Fibroblast of peridontal ligament (primary cell): ENCODE measurements at regions not wholly inside any gene's neighbourhood (a gene's known extent, or its start where the extent isn't known, plus 50 kb on each side); places are given as distances from the start of the nearest gene placed in this dataset.
A peak's percentile ranks its signal among the peaks of the same experiment; 100 is the strongest.

ENCODE experiments used
- DNase-seq: peaks from one replicate; pipeline ENCODE4 v3.0.0-alpha.2; 2010; ENCODE audit errors: extremely low read depth

DNA sequence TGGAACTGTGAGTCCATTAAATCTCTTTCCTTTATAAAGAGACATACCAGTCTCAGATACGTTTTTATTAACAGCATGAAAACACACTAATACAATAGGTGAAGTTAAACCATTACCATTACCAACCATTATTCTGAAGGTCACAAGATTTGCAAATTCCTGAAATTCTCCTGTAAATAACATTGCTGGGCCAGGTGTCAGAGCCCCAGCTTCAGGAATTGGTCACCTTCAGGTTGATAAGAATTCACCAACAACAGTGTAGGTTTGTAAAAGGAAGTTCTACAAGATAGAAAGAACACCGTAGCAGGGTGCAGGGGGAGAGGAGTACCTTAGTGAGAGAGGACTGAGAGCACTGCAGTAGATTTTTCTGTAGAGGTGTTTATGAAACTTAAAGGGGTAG lies 644.3 kb downstream of the CDY2B start:
- DNase-seq = no peak

DNA sequence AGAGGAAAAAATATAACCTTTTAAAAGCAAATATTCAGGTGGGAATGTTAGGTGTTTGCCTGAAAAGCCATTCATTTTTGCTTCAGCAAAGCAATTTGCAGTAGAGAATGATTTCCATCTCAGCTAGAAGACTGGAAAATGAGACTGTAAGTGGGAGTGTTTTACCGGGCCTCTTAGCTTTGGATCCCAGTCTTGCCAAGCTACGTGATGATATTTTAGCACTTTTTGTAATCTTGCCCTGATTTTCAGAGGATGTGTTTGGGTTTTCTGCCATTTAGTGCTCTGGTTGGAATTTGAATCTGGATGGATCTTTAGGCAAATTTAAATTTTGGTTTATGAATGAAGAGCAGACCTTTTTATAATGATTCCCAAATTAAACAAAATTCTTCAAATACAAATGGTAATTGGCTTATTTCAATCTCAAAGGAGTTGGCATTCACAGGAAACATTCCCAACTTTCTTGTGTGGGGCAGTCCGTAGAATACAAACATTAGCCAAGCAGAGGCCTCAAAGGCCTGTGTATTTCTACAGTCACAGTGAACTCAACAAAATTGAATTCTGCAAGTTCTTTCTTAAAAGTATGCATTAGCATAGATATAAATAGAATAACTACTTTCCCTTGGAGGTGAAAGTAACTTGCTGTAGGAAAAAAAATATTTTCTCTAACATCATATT lies 646.4 kb downstream of the CDY2B start:
- no peak for DNase-seq

DNA sequence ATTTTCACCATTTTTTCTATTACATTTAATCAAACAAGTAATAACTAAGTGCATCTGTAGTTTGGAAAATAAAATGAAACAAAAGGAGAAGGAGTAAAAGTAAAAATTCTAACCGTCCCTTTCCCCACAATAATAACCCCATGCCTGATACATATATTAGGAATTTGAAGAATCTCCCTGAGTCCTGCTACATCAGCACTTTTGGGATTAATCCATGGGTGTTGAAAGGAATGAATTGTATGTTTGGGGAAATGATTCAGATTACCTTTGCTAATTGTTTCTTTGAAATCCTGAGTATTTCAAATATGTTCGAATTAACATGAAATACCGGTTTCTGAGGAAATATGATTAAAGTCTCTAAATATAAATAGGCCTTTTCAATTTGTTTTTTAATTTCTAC lies 648.0 kb downstream of the CDY2B start:
- no peak for DNase-seq

DNA sequence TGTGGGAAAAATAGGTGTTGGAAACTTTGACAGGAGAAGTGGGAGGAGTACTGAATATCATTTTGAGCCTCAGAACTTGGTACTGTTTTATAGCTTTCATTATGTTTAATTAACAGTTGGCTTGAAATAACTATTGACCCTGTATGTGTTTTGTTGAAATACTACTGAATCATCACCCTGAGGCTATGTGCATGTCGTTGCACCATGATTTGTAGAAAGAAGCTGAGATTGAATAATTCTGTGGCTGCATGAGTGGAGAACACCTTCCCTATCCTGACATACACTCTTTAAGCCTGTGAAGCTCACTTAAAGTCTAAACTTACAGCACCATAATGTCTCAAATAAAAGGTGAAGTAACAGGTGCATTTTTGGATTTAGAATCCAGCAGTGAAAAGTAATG lies 656.5 kb downstream of the CDY2B start:
- no peak for DNase-seq

DNA sequence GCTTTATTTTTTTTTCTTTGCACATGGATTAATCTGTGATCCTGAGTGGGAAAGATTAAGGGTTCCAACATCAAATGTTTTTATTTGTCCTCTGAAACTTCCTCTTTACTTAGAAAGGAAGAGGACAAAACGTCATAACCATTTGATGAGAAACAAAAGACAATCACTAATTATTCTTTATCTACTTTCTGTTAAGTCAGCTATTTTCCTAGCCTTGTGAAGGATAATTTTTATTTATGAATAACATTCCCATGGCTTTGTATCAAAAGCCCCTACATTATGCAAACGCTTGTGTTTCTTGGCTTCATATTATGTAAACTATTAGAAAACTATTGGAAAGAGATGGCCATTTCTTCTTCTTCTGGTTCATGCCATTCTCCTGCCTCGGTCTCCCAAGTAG lies 677.6 kb downstream of the CDY2B start:
- DNase-seq = no peak

DNA sequence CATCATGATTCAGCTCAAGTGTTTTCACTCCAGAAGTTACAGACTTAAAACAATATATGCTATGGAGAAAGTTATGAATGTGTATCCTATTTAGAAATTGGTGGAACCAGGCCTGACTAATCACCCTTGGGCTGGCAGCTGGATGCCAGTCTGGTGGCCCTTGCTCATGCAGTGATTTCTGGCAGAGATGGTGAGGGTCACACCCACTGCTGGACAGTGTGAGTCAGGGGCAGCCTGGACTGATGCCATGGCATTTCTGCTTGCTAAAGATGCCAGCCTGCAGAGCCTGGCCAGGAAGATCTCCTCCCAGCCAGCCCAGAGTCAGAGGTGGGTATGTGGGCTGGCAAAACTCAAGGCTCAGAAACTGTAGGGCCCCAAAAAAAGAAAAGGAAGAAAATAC lies 695.7 kb downstream of the CDY2B start:
- DNase-seq = no peak

DNA sequence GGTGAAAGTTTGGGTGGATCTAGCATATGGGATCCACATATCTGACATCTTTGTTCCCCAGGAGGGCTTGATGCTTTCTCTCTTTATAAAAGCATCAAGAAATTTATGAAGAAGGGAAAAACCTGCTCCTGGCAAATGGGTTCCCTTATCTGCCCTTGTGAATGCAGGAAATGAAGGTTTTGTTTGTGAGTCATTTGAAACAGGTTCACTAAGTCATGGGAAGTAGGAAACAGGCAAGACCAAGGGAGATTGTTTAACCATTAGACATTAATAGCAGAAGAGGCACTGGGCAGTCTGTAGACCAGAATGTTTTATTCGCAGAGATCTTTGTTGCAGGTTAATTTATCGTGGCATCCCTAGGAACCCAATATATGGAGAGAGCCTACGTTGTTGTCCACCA lies 713.1 kb downstream of the CDY2B start:
- DNase-seq = no peak

DNA sequence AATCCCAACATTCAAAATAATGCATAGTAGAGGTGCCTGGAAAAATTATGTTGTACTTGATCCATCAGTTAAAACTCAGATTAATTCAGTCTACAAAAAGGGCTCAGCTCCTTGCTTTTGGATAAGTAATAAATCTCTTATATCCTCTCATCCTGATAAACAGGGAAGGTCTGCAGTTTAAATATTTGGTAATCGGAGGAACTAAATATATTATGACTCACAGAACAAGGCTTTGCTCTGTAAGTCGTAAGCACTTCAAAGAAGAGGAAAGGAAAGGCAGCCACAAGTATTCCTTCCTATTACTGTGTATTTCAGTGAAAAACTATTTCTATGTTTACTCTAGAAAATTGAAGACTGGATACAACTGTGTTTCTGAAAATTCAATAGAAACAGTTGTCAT lies 757.9 kb downstream of the CDY2B start:
- DNase-seq = no peak

DNA sequence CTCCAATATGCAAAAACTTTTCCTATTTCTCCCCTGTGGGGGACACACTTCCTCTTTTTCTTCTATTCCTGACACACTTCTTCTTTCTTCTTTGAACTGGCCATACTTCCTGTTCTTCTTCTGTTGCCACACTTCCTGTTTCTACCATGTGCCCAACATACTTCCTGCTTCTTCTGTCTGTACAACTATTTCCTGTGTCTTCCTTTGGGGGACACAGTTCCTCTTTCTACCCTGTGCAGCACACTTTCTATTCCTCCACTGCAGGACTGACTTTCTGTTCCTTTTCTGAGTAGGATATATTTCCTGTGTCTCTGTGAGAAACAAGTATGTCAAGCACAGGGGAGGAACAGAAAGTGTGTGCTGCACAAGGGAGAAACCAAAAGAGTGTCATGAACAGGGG lies 794.7 kb downstream of the CDY2B start:
- DNase-seq = no peak

DNA sequence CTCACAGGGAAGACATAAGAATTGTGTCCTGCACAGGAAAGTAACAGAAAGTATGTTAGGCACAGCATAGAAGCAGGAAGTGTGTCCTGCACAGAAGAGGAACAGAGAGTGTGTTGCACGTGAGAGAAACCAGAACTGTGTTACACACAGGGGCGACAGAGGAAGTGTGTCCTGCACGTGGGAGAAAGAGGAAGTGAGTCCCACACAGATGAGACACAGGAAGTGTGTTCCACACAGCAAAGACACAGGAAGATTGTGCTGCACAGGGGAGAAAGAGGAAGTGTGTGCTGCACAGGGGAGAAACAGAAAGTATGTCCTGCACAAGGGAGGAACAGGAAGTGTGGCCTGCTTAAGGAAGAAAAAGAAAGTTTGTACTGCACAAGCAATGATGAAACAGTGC lies 800.1 kb downstream of the CDY2B start:
- no peak for DNase-seq

DNA sequence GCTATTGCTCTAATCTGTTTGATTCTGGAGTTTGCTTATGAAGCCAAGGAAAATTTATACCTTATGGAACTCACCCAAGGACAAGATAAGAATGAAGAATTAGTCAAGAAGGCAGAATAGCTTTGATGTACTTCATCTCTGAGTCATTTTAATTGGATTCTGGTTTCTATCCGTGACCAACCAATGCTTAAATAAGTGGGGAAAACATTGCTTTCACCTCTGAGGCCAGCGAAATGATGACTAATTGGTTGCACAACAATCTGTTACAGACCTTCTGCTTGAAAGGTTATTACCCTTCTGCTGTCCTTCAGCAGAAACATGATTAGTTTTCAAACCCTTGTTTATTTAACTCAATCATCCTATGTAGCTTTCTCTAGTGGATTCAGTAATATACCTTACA lies 812.7 kb downstream of the CDY2B start:
- DNase-seq = peak; percentile 0

DNA sequence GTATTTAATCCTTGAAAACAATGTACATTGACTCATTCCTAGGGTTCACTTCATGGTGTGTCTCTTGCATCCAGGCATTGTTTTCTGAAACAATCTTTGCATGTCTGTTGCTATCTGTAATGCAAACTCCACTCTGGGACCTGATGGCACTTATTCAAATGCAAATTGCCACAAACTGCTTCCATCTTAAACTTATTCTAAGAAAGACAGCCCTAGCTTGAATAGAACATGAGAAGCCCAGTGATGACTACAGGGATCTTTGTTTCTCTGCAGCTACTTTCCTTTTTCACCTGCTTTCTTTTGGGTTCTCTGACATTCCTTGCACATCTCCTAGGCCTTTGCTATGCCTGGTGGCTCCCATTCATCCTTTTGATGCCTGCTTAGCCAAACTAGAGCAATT lies 827.0 kb downstream of the CDY2B start:
- no peak for DNase-seq

DNA sequence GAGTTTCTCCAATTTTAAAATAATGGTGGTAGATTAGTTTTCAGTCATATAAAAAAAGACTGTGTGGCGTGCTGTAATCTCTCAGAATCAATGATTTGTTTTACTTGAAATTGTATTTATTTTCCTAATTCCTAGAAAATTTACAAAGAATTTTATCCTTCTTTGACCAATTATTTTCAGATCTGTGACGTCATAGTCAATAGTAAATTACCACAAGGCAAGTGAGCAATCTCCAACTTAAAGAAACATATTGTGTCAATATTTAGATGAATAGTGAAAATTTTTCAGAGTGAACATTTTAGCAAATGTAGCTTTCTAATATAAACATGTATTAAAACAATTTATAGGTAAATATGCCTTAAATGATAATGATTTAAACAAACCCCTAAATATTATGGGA lies 829.6 kb downstream of the CDY2B start:
- DNase-seq = no peak

DNA sequence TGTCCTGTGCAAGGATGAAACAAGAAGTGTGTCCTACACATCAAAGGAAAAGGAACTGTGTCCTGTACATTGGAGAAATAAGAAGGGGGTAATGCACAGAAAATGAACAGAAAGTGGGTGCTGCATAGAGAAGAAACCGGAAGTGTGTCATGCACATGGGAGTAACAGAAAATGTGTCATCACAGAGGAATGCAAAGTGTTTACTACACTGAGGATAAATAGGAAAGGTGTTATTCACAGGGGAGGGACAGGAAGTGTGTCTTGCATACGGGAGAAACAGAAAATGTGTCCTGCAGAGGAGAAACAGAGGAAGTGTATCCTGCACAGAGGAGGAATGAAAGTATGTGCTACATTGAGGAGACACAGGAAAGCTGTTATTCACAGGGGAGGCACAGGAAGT lies 834.9 kb downstream of the CDY2B start:
- no peak for DNase-seq

DNA sequence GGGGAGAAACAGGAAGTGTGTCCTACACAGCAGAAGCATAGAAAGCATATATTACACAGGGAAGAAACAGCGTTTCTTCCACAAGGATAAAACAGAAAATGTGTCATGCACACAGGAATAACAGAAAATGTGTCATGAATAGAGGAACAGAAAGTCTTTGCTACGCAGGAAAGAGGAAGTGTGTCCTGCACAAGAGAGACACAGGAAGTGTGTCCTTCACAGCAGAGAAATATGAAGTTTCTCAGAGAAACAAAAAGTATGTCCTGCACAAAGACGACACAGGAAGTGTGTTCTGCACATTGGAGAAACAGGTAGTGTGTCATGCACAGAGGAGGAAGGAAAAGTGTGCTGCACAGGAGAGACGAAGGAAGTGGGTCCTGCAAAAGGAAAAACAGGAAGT lies 835.3 kb downstream of the CDY2B start:
- DNase-seq = no peak

DNA sequence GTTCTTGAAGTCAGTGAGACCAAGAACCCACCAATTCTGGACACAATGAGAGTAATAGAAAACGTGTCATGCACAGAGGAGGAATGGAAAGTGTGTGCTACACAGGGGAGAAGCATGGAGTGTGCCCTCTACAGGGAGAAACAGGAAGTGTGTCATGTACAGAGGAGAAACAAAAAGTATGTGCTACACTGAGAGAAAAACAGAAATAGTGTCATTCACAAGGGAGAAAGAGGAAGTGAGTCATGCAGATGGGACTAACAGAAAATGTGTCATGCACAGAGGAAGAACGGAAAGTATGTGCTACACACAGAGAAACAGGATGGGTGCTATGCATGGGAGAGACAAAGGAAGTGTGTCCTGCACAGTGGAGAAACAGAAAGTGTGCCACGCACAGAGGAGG lies 835.7 kb downstream of the CDY2B start:
- no peak for DNase-seq

DNA sequence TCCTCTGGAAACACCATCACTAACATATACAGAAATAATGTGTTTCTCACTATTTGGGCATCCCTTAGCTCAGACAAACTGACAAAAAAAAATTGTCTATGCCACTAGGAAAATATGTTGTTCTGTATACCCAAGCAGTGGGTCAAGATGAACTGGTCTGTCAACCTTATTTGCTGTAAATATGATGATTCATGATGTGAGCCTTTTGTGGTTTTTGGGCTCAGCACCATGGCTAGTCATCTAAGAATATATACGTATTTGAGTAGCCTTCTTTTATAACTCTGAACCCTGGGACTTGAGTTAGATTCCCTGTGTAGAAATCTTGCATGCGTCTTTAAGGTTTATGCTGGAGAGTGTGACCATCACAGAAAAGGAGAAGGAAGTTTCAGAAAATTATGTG lies 841.6 kb downstream of the CDY2B start:
- DNase-seq = no peak

DNA sequence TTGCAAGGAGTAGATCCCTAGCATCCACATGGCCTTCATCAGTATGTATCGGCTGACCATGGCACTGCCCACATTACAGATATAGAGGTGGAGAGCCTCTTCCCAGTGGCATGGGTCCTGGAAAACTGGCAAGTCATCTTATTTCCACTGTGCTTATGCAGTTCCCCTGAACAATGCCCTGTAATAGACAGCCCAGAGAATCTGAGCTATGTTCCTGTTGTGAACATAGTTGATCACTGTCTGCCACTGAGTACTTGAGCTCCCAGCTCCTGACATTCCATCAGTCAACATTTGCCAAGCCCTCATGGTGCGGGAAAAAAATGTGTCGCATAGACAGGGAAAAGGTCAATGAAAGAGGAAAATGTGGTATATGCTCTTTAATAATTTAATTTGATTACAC lies 861.9 kb downstream of the CDY2B start:
- DNase-seq = no peak

DNA sequence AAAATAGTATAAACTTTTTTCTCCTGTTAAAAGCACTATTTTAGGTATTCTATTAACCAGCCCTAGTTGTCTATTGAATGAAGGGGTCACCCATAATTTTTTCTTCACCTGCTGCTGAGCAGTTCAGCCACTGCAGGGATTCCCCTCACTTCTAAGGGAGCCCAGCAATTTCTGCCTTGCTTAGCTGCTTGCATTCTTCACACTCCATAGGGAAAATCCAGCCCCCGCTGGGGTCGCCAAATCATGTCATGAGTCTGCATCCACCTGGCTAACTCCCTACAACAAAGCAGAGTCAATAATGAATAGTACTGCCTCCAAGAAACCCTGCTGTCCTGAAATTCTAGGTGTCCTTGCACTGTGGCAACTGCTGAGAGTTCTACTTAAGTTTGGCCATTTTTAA lies 886.5 kb downstream of the CDY2B start:
- DNase-seq = no peak

DNA sequence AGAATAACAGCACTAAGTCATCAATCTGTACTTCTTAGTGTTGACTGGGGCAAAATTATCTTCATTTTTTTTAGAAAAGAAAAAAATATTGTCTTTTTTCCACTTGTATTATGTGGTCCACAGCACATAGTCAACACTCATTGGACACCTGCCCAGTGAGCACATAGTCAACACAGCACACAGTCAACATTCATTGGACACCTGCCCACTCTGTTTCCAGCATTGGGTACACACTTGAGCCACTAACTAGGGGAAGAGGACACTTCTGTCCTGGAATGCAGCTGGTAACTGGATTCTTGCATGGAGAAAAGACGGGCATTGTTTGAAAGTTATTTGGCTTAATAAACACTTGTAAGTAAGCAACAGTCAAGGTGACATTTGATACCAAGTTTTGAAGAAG lies 898.2 kb downstream of the CDY2B start:
- DNase-seq = no peak

DNA sequence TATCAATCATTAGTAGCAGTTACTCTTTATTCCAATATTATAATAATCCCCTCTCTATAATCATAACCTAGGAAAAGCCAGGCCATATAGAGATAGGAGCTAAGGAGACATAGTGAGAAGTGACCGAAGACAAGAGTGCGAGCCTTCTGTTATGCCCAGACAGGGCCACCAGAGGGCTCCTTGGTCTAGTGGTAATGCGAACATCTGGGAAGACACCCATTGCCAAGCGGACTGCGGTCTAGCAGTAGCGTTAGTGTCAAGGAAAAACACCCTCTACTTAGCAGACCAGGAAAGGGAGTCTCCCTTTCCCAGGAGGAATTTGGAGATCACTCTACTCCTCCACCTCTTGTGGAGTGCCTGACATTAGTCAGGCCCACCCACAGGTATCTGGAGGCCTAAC lies 920.9 kb downstream of the CDY2B start:
- no peak for DNase-seq

DNA sequence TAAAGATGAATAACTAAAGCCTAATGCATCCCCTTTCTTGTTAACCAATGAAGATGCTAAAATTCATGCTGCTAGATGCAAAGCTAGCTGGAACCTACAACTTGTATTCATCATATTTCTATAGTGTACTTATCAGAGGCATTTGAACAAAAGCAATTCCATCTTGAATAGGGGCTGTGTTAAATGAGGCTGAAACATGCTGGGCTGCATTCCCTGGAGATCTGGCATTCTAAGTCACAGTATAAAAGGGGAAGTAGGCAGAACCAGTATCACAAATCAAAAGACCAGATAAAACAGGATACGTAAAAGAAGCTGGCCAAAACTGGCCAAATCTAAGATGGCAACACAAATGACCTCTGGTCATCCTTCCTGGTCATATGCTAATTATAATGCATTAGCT lies 932.8 kb downstream of the CDY2B start:
- no peak for DNase-seq
